ENCODE measurements at regions not wholly inside any gene's neighbourhood (a gene's known extent, or its start where the extent isn't known, plus 50 kb on each side); places are given as distances from the start of the nearest gene placed in this dataset.
"Not testable (repeated sequence)": the region's sequence is repeated elsewhere in the genome, so short reads cannot be mapped to it uniquely, and the experiment has no call there.

GRCh38 chr3:101950985-101951733, 101.8 kb downstream of the NFKBIZ start:
- no peak for DNase-seq

GRCh38 chr3:101954361-101954760, 105.0 kb downstream of the NFKBIZ start:
- DNase-seq: no peak

- DNase-seq: no peak
Observed at GRCh38 chr3:101954936-101955335, 105.6 kb downstream of the NFKBIZ start.

- no peak for DNase-seq
Observed at GRCh38 chr3:101962055-101962454, 112.7 kb downstream of the NFKBIZ start.

GRCh38 chr3:101963902-101964362, 114.6 kb downstream of the NFKBIZ start:
- no peak for DNase-seq

GRCh38 chr3:101964861-101965260, 115.5 kb downstream of the NFKBIZ start:
- no peak for DNase-seq

GRCh38 chr3:101966226-101966625, 116.9 kb downstream of the NFKBIZ start:
- no peak for DNase-seq

GRCh38 chr3:101970212-101970611, 120.9 kb downstream of the NFKBIZ start:
- no peak for DNase-seq

- no peak for DNase-seq
Observed at GRCh38 chr3:101970905-101971304, 121.6 kb downstream of the NFKBIZ start.

GRCh38 chr3:101972430-101973162, 123.3 kb downstream of the NFKBIZ start:
- DNase-seq: no peak

GRCh38 chr3:101973163-101973505, 123.8 kb downstream of the NFKBIZ start:
- no peak for DNase-seq

- DNase-seq: not testable (repeated sequence)
Observed at GRCh38 chr3:101975415-101975814, 126.1 kb downstream of the NFKBIZ start.

GRCh38 chr3:101976473-101976872, 127.2 kb downstream of the NFKBIZ start:
- no peak for DNase-seq

GRCh38 chr3:101978348-101978747, 129.0 kb downstream of the NFKBIZ start:
- no peak for DNase-seq

- DNase-seq: no peak
Observed at GRCh38 chr3:101979033-101979432, 129.7 kb downstream of the NFKBIZ start.

- DNase-seq: no peak
Observed at GRCh38 chr3:101984356-101984755, 135.0 kb downstream of the NFKBIZ start.

- DNase-seq: no peak
Observed at GRCh38 chr3:101988596-101988995, 139.3 kb downstream of the NFKBIZ start.

GRCh38 chr3:101989578-101990200, 140.4 kb downstream of the NFKBIZ start:
- DNase-seq: no peak

- DNase-seq: no peak
Observed at GRCh38 chr3:101992863-101993262, 143.5 kb downstream of the NFKBIZ start.

GRCh38 chr3:101994386-101994785, 145.1 kb downstream of the NFKBIZ start:
- no peak for DNase-seq

GRCh38 chr3:101995371-101996046, 146.2 kb downstream of the NFKBIZ start:
- no peak for DNase-seq

GRCh38 chr3:101996832-101997231, 147.5 kb downstream of the NFKBIZ start:
- DNase-seq: no peak

- DNase-seq: no peak
Observed at GRCh38 chr3:101998256-101998926, 149.1 kb downstream of the NFKBIZ start.

Data from NCI-H510A treated with DMSO at 0.1 percent for 48 hours (cell line).